Stomach smooth muscle (tissue), 2 donors: ENCODE measurements at regions not wholly inside any gene's neighbourhood (a gene's known extent, or its start where the extent isn't known, plus 50 kb on each side); places are given as distances from the start of the nearest gene placed in this dataset.

ENCODE experiments used
- H3K27ac ChIP-seq: one replicate; pipeline ENCODE4 v1.7.0; 2013; ENCODE audit warnings: mild to moderate bottlenecking, low read length, inconsistent platforms
- H3K27me3 ChIP-seq, 2 donors: one replicate each; pipeline ENCODE4 v1.7.0; 2013; ENCODE audit warnings: low read length in 2 of 2; ENCODE audit not compliant: insufficient read depth in 2 of 2, control insufficient read depth in 1 of 2
- H3K36me3 ChIP-seq, 2 donors: one replicate each; pipeline ENCODE4 v1.7.0; 2013; ENCODE audit warnings: low read length in 2 of 2; ENCODE audit not compliant: control insufficient read depth in 2 of 2, insufficient read depth in 2 of 2
- H3K4me1 ChIP-seq: one replicate; pipeline ENCODE4 v1.7.0; 2013; ENCODE audit warnings: low read length; ENCODE audit not compliant: control insufficient read depth, insufficient read depth
- H3K4me3 ChIP-seq, 2 donors: one replicate each; pipeline ENCODE4 v1.7.0; 2013; ENCODE audit warnings: low read length in 2 of 2
- H3K9ac ChIP-seq, 2 donors: one replicate each; pipeline ENCODE4 v1.7.0; 2013; ENCODE audit warnings: low read length in 2 of 2, mild to moderate bottlenecking in 1 of 2
- H3K9me3 ChIP-seq, 2 donors: one replicate each; pipeline ENCODE4 v1.7.0; 2013; ENCODE audit warnings: low read length in 2 of 2; ENCODE audit not compliant: control insufficient read depth in 2 of 2
- donor health status: healthy.
- donor health status: Pancreatic carcinoma.

GRCh38 chr4:179977378-179977777 is 2265.8 kb upstream of the TENM3 start:
- H3K27me3 ChIP-seq: no peaks in the 10 kb centered on the region
- no peaks in the 10 kb centered on the region for H3K9me3 ChIP-seq
- no peaks in the 10 kb centered on the region for H3K4me1 ChIP-seq
- no peak overlapping the region for H3K4me3 ChIP-seq
- no peak overlapping the region for H3K27ac ChIP-seq
- no peaks in the 10 kb centered on the region for H3K36me3 ChIP-seq
- no peak overlapping the region for H3K9ac ChIP-seq

DNA sequence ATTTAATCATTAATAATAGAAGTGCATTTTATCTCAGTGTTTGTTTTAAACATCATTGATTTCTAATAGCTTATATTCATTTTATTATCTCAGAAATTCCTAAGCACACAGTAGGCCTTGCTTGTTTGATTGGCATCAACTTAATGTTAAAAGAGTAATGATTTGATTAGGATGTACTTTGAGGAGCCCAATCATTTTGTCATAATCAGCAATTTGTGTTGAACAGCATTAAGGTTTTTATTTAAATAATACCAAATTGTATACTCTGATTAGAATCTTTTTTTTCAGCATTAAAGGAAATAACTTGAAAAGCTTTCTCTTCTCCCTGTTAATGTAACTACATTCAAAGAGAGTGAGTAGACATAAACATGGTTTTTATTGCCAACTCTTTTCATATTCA is 2262.0 kb upstream of the TENM3 start:
- Histone ChIP-seq H3K4me3 (no peak overlapping the region), H3K4me1 (no peaks in the 10 kb centered on the region), H3K9me3 (no peaks in the 10 kb centered on the region), H3K27ac (no peak overlapping the region), H3K9ac (no peak overlapping the region), H3K27me3 (no peaks in the 10 kb centered on the region), H3K36me3 (no peaks in the 10 kb centered on the region)

DNA sequence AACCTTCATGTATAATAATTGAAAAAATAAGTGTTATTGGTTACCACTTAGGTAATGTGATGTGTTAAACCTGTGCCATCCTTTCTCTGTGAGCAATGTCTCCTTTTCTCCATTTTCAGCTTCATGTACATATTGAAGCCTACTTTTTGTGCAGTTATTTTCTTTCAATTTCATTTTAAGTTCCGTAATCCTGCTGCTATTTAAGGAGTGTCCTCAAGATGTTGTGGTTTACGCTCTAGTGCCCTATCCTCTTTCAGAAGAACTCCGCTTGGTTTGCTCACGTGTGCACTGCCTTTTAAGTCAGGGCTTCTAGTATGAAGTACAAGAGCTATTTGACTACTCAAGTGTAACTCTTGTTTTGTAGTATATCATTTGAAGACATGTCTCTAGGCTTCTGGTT is 2253.2 kb upstream of the TENM3 start:
- no peak overlapping the region for H3K4me3 ChIP-seq
- no peaks in the 10 kb centered on the region for H3K36me3 ChIP-seq
- no peak overlapping the region for H3K27ac ChIP-seq
- H3K9ac ChIP-seq: no peak overlapping the region
- no peaks in the 10 kb centered on the region for H3K4me1 ChIP-seq
- H3K27me3 ChIP-seq: no peaks in the 10 kb centered on the region
- H3K9me3 ChIP-seq: no peaks in the 10 kb centered on the region

- no peak overlapping the region for H3K9ac ChIP-seq
- H3K36me3 ChIP-seq: no peaks in the 10 kb centered on the region
- no peaks in the 10 kb centered on the region for H3K4me1 ChIP-seq
- H3K27ac ChIP-seq: no peak overlapping the region
- H3K4me3 ChIP-seq: no peak overlapping the region
- H3K9me3 ChIP-seq: no peaks in the 10 kb centered on the region
- no peaks in the 10 kb centered on the region for H3K27me3 ChIP-seq
Measured at GRCh38 chr4:180009316-180009715, 2233.9 kb upstream of the TENM3 start.

DNA sequence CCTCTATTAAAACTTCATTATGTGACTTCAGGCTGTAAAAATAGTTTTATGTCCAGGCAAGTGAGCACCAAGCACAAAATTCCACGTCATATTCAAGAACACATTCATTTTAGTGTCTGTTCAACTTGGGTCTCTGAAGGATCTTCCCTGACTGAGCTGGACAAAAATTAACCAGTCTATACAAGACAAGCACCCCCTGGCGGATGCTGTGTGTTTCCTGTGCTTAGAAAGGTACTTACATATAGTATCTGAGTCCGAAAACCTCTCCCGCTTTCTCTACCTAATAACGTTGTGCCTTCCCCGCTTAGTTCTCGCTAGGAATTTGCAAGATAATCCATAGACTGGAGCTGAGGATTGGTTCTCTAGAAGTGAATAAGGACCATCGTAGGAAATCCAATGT is 2214.5 kb upstream of the TENM3 start:
- Histone ChIP-seq H3K36me3 (no peaks in the 10 kb centered on the region), H3K9ac (no peak overlapping the region), H3K4me1 (no peaks in the 10 kb centered on the region), H3K9me3 (no peaks in the 10 kb centered on the region), H3K4me3 (no peak overlapping the region), H3K27ac (no peak overlapping the region), H3K27me3 (no peaks in the 10 kb centered on the region)

- no peaks in the 10 kb centered on the region for H3K4me1 ChIP-seq
- H3K9me3 ChIP-seq: no peaks in the 10 kb centered on the region
- H3K4me3 ChIP-seq: no peak overlapping the region
- H3K9ac ChIP-seq: no peak overlapping the region
- H3K36me3 ChIP-seq: no peaks in the 10 kb centered on the region
- no peaks in the 10 kb centered on the region for H3K27me3 ChIP-seq
- no peak overlapping the region for H3K27ac ChIP-seq
Measured at GRCh38 chr4:180031330-180031729, 2211.9 kb upstream of the TENM3 start.

- no peaks in the 10 kb centered on the region for H3K27me3 ChIP-seq
- H3K4me3 ChIP-seq: no peak overlapping the region
- H3K4me1 ChIP-seq: no peaks in the 10 kb centered on the region
- no peaks in the 10 kb centered on the region for H3K9me3 ChIP-seq
- no peak overlapping the region for H3K9ac ChIP-seq
- no peak overlapping the region for H3K27ac ChIP-seq
- H3K36me3 ChIP-seq: no peaks in the 10 kb centered on the region
Measured at GRCh38 chr4:180041576-180041975, 2201.6 kb upstream of the TENM3 start.

DNA sequence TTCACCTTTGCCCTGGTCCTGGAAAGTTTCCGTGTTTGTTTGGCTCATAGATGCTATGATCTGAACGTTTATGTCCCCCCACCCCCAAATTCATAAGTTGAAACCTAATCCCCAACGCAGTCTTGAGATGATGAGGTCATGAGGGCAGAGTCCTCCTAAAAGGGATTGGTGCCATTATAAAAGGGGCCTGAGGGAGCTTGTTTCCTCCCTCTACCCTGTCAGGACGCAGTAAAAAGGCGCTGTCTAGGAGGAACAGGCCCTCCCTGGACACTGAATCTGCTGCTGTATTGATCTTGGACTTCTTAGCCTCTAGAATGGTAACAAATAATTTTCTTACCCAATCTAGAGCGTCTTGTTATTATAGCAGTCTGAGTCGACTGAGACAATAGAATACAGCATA is 2190.6 kb upstream of the TENM3 start:
- Histone ChIP-seq H3K36me3 (no peaks in the 10 kb centered on the region), H3K27me3 (peaks cover 7 to 13% of the 10 kb centered on the region in 2 donors), H3K27ac (no peak overlapping the region), H3K4me3 (no peak overlapping the region), H3K9me3 (no peaks in the 10 kb centered on the region), H3K9ac (no peak overlapping the region), H3K4me1 (no peaks in the 10 kb centered on the region)

DNA sequence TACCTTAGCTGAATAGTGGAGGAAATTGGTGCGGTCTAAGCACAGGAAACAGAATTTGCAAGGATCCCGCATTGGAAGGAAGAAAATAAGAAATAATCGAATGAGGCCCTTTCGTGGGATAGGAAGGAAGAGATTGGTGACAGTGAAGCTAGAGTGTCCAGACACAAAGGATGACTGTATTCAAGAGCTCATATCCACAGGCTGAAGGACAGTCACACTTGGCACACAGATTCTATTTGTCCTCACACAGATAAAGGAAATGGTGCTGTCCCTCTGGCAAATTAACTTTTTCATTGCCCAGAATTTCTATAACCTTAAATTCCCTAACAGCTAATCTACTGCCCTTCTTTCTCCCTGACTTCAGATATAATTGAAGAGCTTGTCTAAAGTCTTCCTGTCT is 2188.9 kb upstream of the TENM3 start:
- Histone ChIP-seq H3K9me3 (no peaks in the 10 kb centered on the region), H3K9ac (no peak overlapping the region), H3K27ac (no peak overlapping the region), H3K4me3 (no peak overlapping the region), H3K4me1 (peaks cover 7% of the 10 kb centered on the region), H3K27me3 (peaks cover 9 to 23% of the 10 kb centered on the region in 2 donors), H3K36me3 (no peaks in the 10 kb centered on the region)

DNA sequence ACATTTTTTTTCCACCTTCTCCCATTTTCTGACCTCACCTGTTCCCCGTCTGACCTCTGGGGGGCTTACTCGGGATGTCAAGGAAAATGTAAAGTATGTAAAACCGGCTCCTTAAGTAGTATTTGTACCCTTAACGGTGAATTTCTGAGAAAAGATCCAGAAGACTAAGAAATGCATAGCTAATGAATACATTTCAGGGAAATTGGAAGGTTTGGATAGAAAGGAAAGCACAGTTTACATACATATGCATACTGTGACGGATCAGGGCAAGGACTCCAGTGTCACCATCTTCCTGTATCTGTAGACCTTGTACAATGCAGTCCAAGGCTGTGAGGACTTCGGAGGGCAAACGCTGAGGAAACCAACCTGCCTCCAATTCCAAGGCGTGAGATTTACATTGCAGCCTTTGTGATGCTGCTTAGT is 2185.9 kb upstream of the TENM3 start:
- peaks cover 12% of the 10 kb centered on the region for H3K4me1 ChIP-seq
- H3K4me3 ChIP-seq: no peak overlapping the region
- H3K9ac ChIP-seq: no peak overlapping the region
- no peak overlapping the region for H3K27ac ChIP-seq
- H3K9me3 ChIP-seq: no peaks in the 10 kb centered on the region
- peaks cover 23 to 46% of the 10 kb centered on the region in 2 donors for H3K27me3 ChIP-seq
- no peaks in the 10 kb centered on the region for H3K36me3 ChIP-seq

DNA sequence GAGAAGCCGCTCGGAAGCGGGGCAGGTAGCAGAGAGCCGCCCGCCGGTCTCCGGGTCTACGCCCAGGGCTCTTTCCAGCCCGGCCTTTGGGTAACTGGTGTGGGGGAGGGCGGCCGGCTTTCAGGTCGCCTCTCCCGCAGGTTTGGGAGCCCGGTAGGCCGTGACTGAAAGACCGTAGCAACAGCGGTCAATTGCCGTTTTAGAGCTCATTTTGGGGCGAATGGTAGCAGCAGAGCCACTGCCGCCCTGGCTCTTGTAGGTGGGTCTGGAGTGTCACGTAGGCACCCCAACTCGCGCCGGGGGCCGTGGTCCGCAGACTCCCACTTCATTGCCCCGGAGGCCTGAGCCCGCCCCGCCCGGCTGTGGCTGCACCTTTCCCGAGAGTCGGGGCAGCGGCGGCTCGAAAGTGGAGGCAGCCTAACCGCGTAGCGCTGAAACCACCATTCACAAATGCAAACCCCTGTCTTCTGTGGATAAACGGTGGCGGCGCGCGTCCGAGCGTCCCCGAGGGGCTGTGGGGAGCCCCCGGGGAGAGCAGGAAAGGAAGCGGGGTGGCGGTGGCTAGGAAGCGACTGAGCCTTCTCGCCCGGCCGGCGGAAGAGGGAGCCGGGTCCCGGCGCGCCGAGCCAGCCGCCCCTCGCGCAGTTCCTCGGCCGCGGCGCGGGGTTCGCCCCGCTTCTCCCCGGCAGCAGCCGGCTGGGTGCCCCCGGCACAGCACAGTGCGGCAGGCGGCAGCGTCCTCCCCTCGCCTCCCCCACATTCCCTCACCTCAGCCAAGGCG is 2185.1 kb upstream of the TENM3 start:
- no peak overlapping the region for H3K9ac ChIP-seq
- H3K4me1 ChIP-seq: peaks cover 12% of the 10 kb centered on the region
- no peaks in the 10 kb centered on the region for H3K9me3 ChIP-seq
- no peak overlapping the region for H3K27ac ChIP-seq
- no peaks in the 10 kb centered on the region for H3K36me3 ChIP-seq
- H3K27me3 ChIP-seq: peaks cover 23 to 50% of the 10 kb centered on the region in 2 donors
- peak overlapping the region in 1 of 2 donors; percentile 66 for H3K4me3 ChIP-seq
